K562 (cell line): ENCODE measurements at regions not wholly inside any gene's neighbourhood (a gene's known extent, or its start where the extent isn't known, plus 50 kb on each side); places are given as distances from the start of the nearest gene placed in this dataset.

ENCODE experiments used
- ATAC-seq: fragments of 200-7000 bp; cut with Tn5 transposase; 3 replicates; pipeline ENCODE4 v1.9.1; 2020; ENCODE audit warnings: moderate library complexity
- BruUV-seq: library from RNA; stranded (reverse); fragments of 400-500 nt; replicated peaks from 2 replicates; lab custom pipeline; 2021; lab: Mats Ljungman, UMichigan
- CTCF ChIA-PET: fragments of 300-600 bp; formaldehyde crosslinking; extraction: SDS; loops from one replicate; lab custom pipeline; 2021; ENCODE audit warnings: low intra/inter-chr PET ratio; lab: Yijun Ruan, JAX
- POLR2A ChIA-PET: fragments of 300-600, 350-650 bp; sonication (Branson Sonifier 250); formaldehyde crosslinking; extraction: SDS; loops from one replicate; lab custom pipeline; 2021; ENCODE audit warnings: antibody characterized with exemption, inconsistent platforms; lab: Yijun Ruan, JAX
- DNase-seq, 4 experiments: peaks; one replicate each; pipeline versions ENCODE4 v3.0.0 to v3.0.0-alpha.2; 2011 to 2018; ENCODE audit warnings: low spot score in 3 of 4, mixed read lengths in 3 of 4; ENCODE audit errors: extremely low read depth in 1 of 4
- FAIRE-seq: peaks from 2 replicates; lab custom pipeline; 2011; peaks lifted over from hg19 to GRCh38; lab: Jason Lieb, UNC
- H2AFZ ChIP-seq: 2 replicates; pipeline ENCODE4 v1.6.0; 2011; ENCODE audit warnings: low read depth, low read length, control low read depth, inconsistent platforms
- H3K27ac ChIP-seq: fragments of 200-600 bp; 3 replicates; pipeline ENCODE4 v1.8.0; 2011; ENCODE audit warnings: low read depth, mild to moderate bottlenecking, control low read depth, inconsistent platforms, low read length, moderate library complexity, mixed read lengths; ENCODE audit errors: extremely low read depth
- H3K27me3 ChIP-seq, 2 experiments: fragments of 300-600 bp in 1 of 2; 2 replicates in 1 of 2; 3 replicates in 1 of 2; pipeline versions ENCODE4 v1.6.0 to v1.8.0; 2011; ENCODE audit warnings: inconsistent platforms in 2 of 2, low read length in 2 of 2, mild to moderate bottlenecking in 1 of 2, mixed read lengths in 1 of 2, moderate library complexity in 1 of 2; ENCODE audit not compliant: control insufficient read depth in 2 of 2, insufficient read depth in 2 of 2
- H3K36me3 ChIP-seq: fragments of 300-600 bp; 3 replicates; pipeline ENCODE4 v1.8.0; 2011; ENCODE audit warnings: mild to moderate bottlenecking, low read length, inconsistent platforms; ENCODE audit not compliant: control insufficient read depth, insufficient read depth
- H3K4me1 ChIP-seq, 2 experiments: fragments of 200-600 bp in 1 of 2; replicated peaks in 1 of 2; 2 replicates in 1 of 2; 3 replicates in 1 of 2; pipeline versions ENCODE4 v1.5.1 to v1.8.0; 2011; ENCODE audit warnings: inconsistent platforms in 2 of 2, low read length in 2 of 2, mild to moderate bottlenecking in 1 of 2, mixed read lengths in 1 of 2, moderate library complexity in 1 of 2; ENCODE audit not compliant: control insufficient read depth in 2 of 2, insufficient read depth in 2 of 2
- H3K4me2 ChIP-seq: 2 replicates; pipeline ENCODE4 v1.6.1; 2011; ENCODE audit warnings: low read length, control low read depth, inconsistent platforms, mixed read lengths; ENCODE audit not compliant: insufficient read depth
- H3K4me3 ChIP-seq: fragments of 200-600 bp; sonication (generic), shearing (Covaris generic); 2 replicates; pipeline ENCODE4 v1.5.1; 2016; ENCODE audit warnings: control low read depth, inconsistent platforms
- H3K79me2 ChIP-seq: fragments of 200-600 bp; 3 replicates; pipeline ENCODE4 v1.8.0; 2011; ENCODE audit warnings: low read length, inconsistent platforms; ENCODE audit not compliant: control insufficient read depth, insufficient read depth
- H3K9ac ChIP-seq, 2 experiments: 2 replicates each; pipeline versions ENCODE4 v1.6.0 to v1.6.1; 2011; ENCODE audit warnings: low read depth in 2 of 2, low read length in 2 of 2, control low read depth in 1 of 2, inconsistent platforms in 1 of 2, mild to moderate bottlenecking in 1 of 2, mixed read lengths in 1 of 2; ENCODE audit not compliant: insufficient read depth in 1 of 2
- H3K9me1 ChIP-seq: one replicate; pipeline ENCODE4 v1.6.0; 2011; ENCODE audit warnings: inconsistent platforms, mild to moderate bottlenecking, low read length, moderate library complexity; ENCODE audit not compliant: control insufficient read depth, insufficient read depth
- H3K9me3 ChIP-seq: replicated peaks from 2 replicates; pipeline ENCODE4 v1.5.1; 2011; ENCODE audit warnings: low read depth, low read length, inconsistent platforms; ENCODE audit not compliant: control insufficient read depth, insufficient read depth
- H4K20me1 ChIP-seq: replicated peaks from 2 replicates; pipeline ENCODE4 v1.6.1; 2011; ENCODE audit warnings: low read length, inconsistent platforms, mixed read lengths; ENCODE audit not compliant: control insufficient read depth, insufficient read depth
- GTF2F1 ChIP-seq: IDR thresholded peaks from 2 replicates; pipeline ENCODE4 v1.6.1; 2011; ENCODE audit warnings: low read depth, low read length, improper control_type of control experiment
- HEY1 ChIP-seq: fragments of 250-450 bp; sonication (Bioruptor Pico); IDR thresholded peaks from 2 replicates; pipeline ENCODE4 v1.5.0; 2020; ENCODE audit warnings: mild to moderate bottlenecking, moderate library complexity, borderline replicate concordance
- HMGXB4 ChIP-seq: sonication (generic); formaldehyde crosslinking; IDR thresholded peaks from 2 replicates; pipeline ENCODE4 v1.8.1; 2023; ENCODE audit warnings: mild to moderate bottlenecking, missing genetic modification reagents
- HNRNPLL ChIP-seq: fragments of 200-400 bp; formaldehyde crosslinking; IDR thresholded peaks from 2 replicates; pipeline ENCODE4 v1.6.1; 2017; ENCODE audit warnings: low read length, low read depth, mild to moderate bottlenecking; ENCODE audit not compliant: poor library complexity, severe bottlenecking
- KAT7 ChIP-seq: sonication (generic); formaldehyde crosslinking; IDR thresholded peaks from 2 replicates; pipeline ENCODE4 v1.8.0; 2022; ENCODE audit warnings: missing genetic modification reagents, mild to moderate bottlenecking, borderline replicate concordance
- KDM5B ChIP-seq: fragments of 200-600 bp; sonication (generic); IDR thresholded peaks from 2 replicates; pipeline ENCODE4 v1.6.1; 2012; ENCODE audit warnings: low read depth, mild to moderate bottlenecking, moderate library complexity, low read length, control low read depth, inconsistent platforms; ENCODE audit not compliant: insufficient replicate concordance
- MTF1 ChIP-seq: fragments of 250-450 bp; sonication (Bioruptor Pico); IDR thresholded peaks from 2 replicates; pipeline ENCODE4 v1.9.0; 2021; ENCODE audit warnings: moderate library complexity, mild to moderate bottlenecking, inconsistent platforms, borderline replicate concordance
- NRF1 ChIP-seq, 2 experiments: fragments of 450-650 bp; IDR thresholded peaks in 1 of 2; conservative IDR thresholded peaks in 1 of 2; 2 replicates each; pipeline ENCODE4 v1.6.1; 2014; ENCODE audit warnings: mild to moderate bottlenecking in 2 of 2
- OTX1 ChIP-seq: fragments of 450-650 bp; formaldehyde crosslinking; IDR thresholded peaks from 2 replicates; pipeline ENCODE4 v1.4.0; 2022; ENCODE audit warnings: mild to moderate bottlenecking
- POLR2H ChIP-seq: IDR thresholded peaks from 2 replicates; pipeline ENCODE4 v1.6.1; 2016; ENCODE audit warnings: missing genetic modification characterization, low read depth, mild to moderate bottlenecking, control low read depth, missing compliant biosample characterization, moderate library complexity
- PRDM10 ChIP-seq: fragments of 450-650 bp; IDR thresholded peaks from 2 replicates; pipeline ENCODE4 v1.6.1; 2018; ENCODE audit not compliant: partially characterized antibody
- TEAD2 ChIP-seq: fragments of 450-650 bp; IDR thresholded peaks from 2 replicates; pipeline ENCODE4 v1.6.1; 2016; ENCODE audit warnings: missing genetic modification characterization, control low read depth, missing compliant biosample characterization
- YBX1 ChIP-seq: fragments of 450-650 bp; IDR thresholded peaks from 2 replicates; pipeline ENCODE4 v1.7.1; 2016; ENCODE audit warnings: mild to moderate bottlenecking
- ZNF217 ChIP-seq: sonication (generic); formaldehyde crosslinking; IDR thresholded peaks from 2 replicates; pipeline ENCODE4 v1.8.0; 2022; ENCODE audit warnings: mild to moderate bottlenecking, missing genetic modification reagents
- ZNF395 ChIP-seq: fragments of 200-800 bp; sonication (Bioruptor generic); IDR thresholded peaks from 2 replicates; pipeline ENCODE4 v1.6.1; 2017; ENCODE audit warnings: missing genetic modification characterization, missing compliant biosample characterization
- WGBS: fragments of 100-300 bp; shearing (Covaris generic); methylation state at CpG from one replicate; pipeline ENCODE4 v1.1.6; 2016; ENCODE audit warnings: low coverage, mixed read lengths; ENCODE audit not compliant: insufficient coverage; ENCODE audit errors: missing lambda C conversion rate; 5-methylcytosine and 5-hydroxymethylcytosine counted together
- in situ Hi-C: fragments of 300-500 bp; cut with MboI; formaldehyde crosslinking; loops from 4 replicates; pipeline ENCODE4 v1.15.0; 2018; ENCODE audit warnings: inconsistent platforms, mixed read lengths
- intact Hi-C: fragments of 100-400 bp; cut with micrococcal nuclease; formaldehyde crosslinking; loops from 2 replicates; pipeline ENCODE4 v1.14.2; 2022

GRCh38 chr2:66700677-66701066, 265.7 kb downstream of the MEIS1 start:
- DNase-seq: no peak
- no peak overlapping the region for H3K27ac ChIP-seq
- intact Hi-C loops: no loop called here
- no peaks in the 10 kb centered on the region for H3K36me3 ChIP-seq
- TF ChIP-seq OTX1: no peak
- no peak for TF ChIP-seq TEAD2 (tag)
- no peak for TF ChIP-seq ZNF395 (CRISPR knock-in tag)
- TF ChIP-seq HMGXB4 (CRISPR knock-in tag): no peak
- TF ChIP-seq HNRNPLL: no peak
- TF ChIP-seq POLR2H (tag): no peak
- TF ChIP-seq GTF2F1: no peak
- no peak for TF ChIP-seq KAT7 (CRISPR knock-in tag)
- no peak for TF ChIP-seq NRF1 (conservative IDR thresholded peaks at IDR 0.05 in 1 of 2, IDR thresholded peaks at IDR 0.05 in 1 of 2)
- TF ChIP-seq HEY1 (CRISPR knock-in tag): no peak
- TF ChIP-seq KDM5B: no peak
- no peak for TF ChIP-seq MTF1 (CRISPR knock-in tag)
- TF ChIP-seq PRDM10: no peak
- no peak for TF ChIP-seq ZNF217
- TF ChIP-seq YBX1: no peak
- no TSS peak for BruUV-seq
- H3K9me3 ChIP-seq: no peaks in the 10 kb centered on the region
- WGBS: 2% methylated on average over 3 of the region's 3 CpGs
- H4K20me1 ChIP-seq: no peaks in the 10 kb centered on the region
- no peak overlapping the region for H3K9ac ChIP-seq
- ATAC-seq: no peak
- H3K79me2 ChIP-seq: no peaks in the 10 kb centered on the region
- H3K9me1 ChIP-seq: no peaks in the 10 kb centered on the region
- no peak for FAIRE-seq
- ChIA-PET POLR2A (interaction anchor here (1.0 to 1.3 kb wide), 2 partner anchors 12 to 84 kb away, joined by 3 read pairs; no protein-coding TSS in a partner anchor), CTCF (no interaction called here)
- H3K27me3 ChIP-seq: no peaks in the 10 kb centered on the region
- no peak overlapping the region for H2AFZ ChIP-seq
- H3K4me1 ChIP-seq: no peaks in the 10 kb centered on the region
- H3K4me2 ChIP-seq: no peak overlapping the region
- in situ Hi-C loops: no loop called here
- H3K4me3 ChIP-seq: no peak overlapping the region
